Ovary (tissue), 7 donors: ENCODE measurements at regions not wholly inside any gene's neighbourhood (a gene's known extent, or its start where the extent isn't known, plus 50 kb on each side); places are given as distances from the start of the nearest gene placed in this dataset.

ENCODE experiments used
- DNase-seq, 5 donors: peaks; one replicate each; pipeline ENCODE4 v3.0.0-alpha.2; 2019 to 2020
- H3K27ac ChIP-seq, 2 donors: fragments of 200-600 bp; one replicate each; pipeline versions ENCODE4 v1.5.1 to v1.8.0; 2019 to 2022
- H3K27me3 ChIP-seq: fragments of 200-600 bp; one replicate; pipeline ENCODE4 v1.8.0; 2022
- H3K36me3 ChIP-seq: fragments of 200-600 bp; sonication (generic); one replicate; pipeline ENCODE4 v1.5.1; 2019
- H3K4me1 ChIP-seq: one replicate; pipeline ENCODE4 v1.8.1; 2013; ENCODE audit warnings: mild to moderate bottlenecking, moderate library complexity; ENCODE audit not compliant: insufficient read depth
- H3K4me3 ChIP-seq: fragments of 200-600 bp; sonication (generic); one replicate; pipeline ENCODE4 v1.5.1; 2017
- H3K9me3 ChIP-seq, 2 donors: fragments of 200-600 bp in 1 of 2; sonication (generic) in 1 of 2; one replicate each; pipeline versions ENCODE4 v1.5.1 to v1.8.1; 2013 to 2019; ENCODE audit warnings: mild to moderate bottlenecking in 1 of 2, moderate library complexity in 1 of 2
- EP300 ChIP-seq: sonication (generic); formaldehyde crosslinking; IDR thresholded peaks from one replicate; pipeline ENCODE4 v1.6.1; 2017; ENCODE audit warnings: antibody characterized with exemption
- POLR2A ChIP-seq: fragments of 450-650 bp; IDR thresholded peaks from one replicate; pipeline ENCODE4 v1.6.1; 2017; ENCODE audit warnings: antibody characterized with exemption, mild to moderate bottlenecking, moderate library complexity
- WGBS, 3 donors: extraction: QIAGEN DNeasy Blood & Tissue Kit in 1 of 3; methylation state at CpG; one replicate each; pipeline versions ENCODE4 v1.1.5 to v1.1.7; 2013 to 2017; 5-methylcytosine and 5-hydroxymethylcytosine counted together
- intact Hi-C, 4 donors: fragments of 100-400 bp; cut with DNase I; formaldehyde crosslinking; loops; one replicate each; pipeline versions ENCODE4 v1.11.0 to v1.15.1; 2022 to 2023
- TF ChIP-seq, protein P1 (sequence below), 3 donors: fragments of 450-650 bp in 2 of 3; fragments of 200-600 bp in 1 of 3; IDR thresholded peaks; one replicate each; pipeline versions ENCODE4 v1.5.1 to v1.8.0; 2016 to 2022; ENCODE audit warnings: antibody characterized with exemption in 3 of 3, mild to moderate bottlenecking in 1 of 3
- donor health status: DM: no; HTN: no; CAD: no; lungs with moderate emphysema.
- donor health status: DM: no; HTN: no; CAD: no.
- donor health status: Bipolar disorder and iron deficiency.
- donor health status: DM: no; HTN: no; CAD: no.
- donor health status: DM: yes; HTN: yes; CAD: no.

- no peaks in the 10 kb centered on the region for H3K9me3 ChIP-seq
- H3K4me1 ChIP-seq = peaks cover 2% of the 10 kb centered on the region
- H3K27ac ChIP-seq = no peak overlapping the region
- TF ChIP-seq POLR2A = no peak
- no peak overlapping the region for H3K4me3 ChIP-seq
- DNase-seq = no peak
- 91 to 95% (median 93%) methylated on average over 3 of the region's 3 CpGs for WGBS, 3 donors
- H3K27me3 ChIP-seq = no peaks in the 10 kb centered on the region
- no peaks in the 10 kb centered on the region for H3K36me3 ChIP-seq
- intact Hi-C loops = no loop called here
These were observed 411.4 kb upstream of the PDZRN3 start for GRCh38 chr3:74036102-74036501.

GRCh38 chr3:74033806-74034205 lies 409.1 kb upstream of the PDZRN3 start:
- WGBS, 3 donors = 44 to 52% (median 50%) methylated on average over 2 of the region's 2 CpGs
- no peak overlapping the region for H3K4me3 ChIP-seq
- TF ChIP-seq EP300 = no peak
- TF ChIP-seq, protein P1, sequence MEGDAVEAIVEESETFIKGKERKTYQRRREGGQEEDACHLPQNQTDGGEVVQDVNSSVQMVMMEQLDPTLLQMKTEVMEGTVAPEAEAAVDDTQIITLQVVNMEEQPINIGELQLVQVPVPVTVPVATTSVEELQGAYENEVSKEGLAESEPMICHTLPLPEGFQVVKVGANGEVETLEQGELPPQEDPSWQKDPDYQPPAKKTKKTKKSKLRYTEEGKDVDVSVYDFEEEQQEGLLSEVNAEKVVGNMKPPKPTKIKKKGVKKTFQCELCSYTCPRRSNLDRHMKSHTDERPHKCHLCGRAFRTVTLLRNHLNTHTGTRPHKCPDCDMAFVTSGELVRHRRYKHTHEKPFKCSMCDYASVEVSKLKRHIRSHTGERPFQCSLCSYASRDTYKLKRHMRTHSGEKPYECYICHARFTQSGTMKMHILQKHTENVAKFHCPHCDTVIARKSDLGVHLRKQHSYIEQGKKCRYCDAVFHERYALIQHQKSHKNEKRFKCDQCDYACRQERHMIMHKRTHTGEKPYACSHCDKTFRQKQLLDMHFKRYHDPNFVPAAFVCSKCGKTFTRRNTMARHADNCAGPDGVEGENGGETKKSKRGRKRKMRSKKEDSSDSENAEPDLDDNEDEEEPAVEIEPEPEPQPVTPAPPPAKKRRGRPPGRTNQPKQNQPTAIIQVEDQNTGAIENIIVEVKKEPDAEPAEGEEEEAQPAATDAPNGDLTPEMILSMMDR (IDR thresholded peaks at IDR 0.05) = no peak
- TF ChIP-seq POLR2A = no peak

DNA sequence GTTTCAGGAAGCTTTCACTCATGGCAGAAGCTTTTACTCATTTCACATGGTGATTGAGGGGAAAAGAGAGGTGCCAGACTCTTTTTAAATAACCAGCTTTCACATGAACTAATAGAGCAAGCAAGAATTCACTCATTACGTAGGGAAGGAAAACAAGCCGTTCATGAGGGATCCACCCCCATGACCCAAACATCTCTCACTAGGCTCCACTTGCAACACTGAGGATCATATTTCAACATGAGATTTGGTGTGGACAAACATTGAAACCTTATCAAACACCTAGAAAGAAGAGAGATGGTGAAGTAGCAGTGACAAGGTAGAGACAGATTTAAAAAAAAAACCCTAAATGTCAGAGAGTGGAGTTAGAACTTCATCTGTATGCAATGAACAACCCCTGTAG lies 408.6 kb upstream of the PDZRN3 start:
- no peaks in the 10 kb centered on the region for H3K36me3 ChIP-seq
- DNase-seq = no peak
- no peaks in the 10 kb centered on the region for H3K9me3 ChIP-seq
- H3K27me3 ChIP-seq = no peaks in the 10 kb centered on the region
- no peak overlapping the region for H3K27ac ChIP-seq
- 28 to 33% (median 31%) methylated on average over 2 of the region's 2 CpGs for WGBS, 3 donors
- H3K4me3 ChIP-seq = no peak overlapping the region
- intact Hi-C loops = no loop called here
- H3K4me1 ChIP-seq = no peaks in the 10 kb centered on the region
- TF ChIP-seq EP300 (no peak), POLR2A (no peak)
- TF ChIP-seq, protein P1 (IDR thresholded peaks at IDR 0.05) = no peak

More at GRCh38 chr3:74033806-74034205, 409.1 kb upstream of the PDZRN3 start:
- H3K9me3 ChIP-seq = no peaks in the 10 kb centered on the region
- H3K27ac ChIP-seq = no peak overlapping the region
- no peaks in the 10 kb centered on the region for H3K27me3 ChIP-seq
- intact Hi-C loops = no loop called here
- no peaks in the 10 kb centered on the region for H3K4me1 ChIP-seq
- H3K36me3 ChIP-seq = no peaks in the 10 kb centered on the region
- no peak for DNase-seq

- 36 to 57% (median 50%) methylated on average over 7 of the region's 7 CpGs for WGBS, 3 donors
- intact Hi-C loops = no loop called here
These were observed 402.4 kb upstream of the PDZRN3 start for GRCh38 chr3:74027121-74027520.

GRCh38 chr3:74023395-74023794 lies 398.7 kb upstream of the PDZRN3 start:
- TF ChIP-seq POLR2A (no peak), EP300 (no peak)
- TF ChIP-seq, protein P1 (IDR thresholded peaks at IDR 0.05) = no peak
- WGBS, 3 donors = 95 to 98% (median 98%) methylated on average over 2 of the region's 2 CpGs
- no peaks in the 10 kb centered on the region for H3K36me3 ChIP-seq
- no peaks in the 10 kb centered on the region for H3K27me3 ChIP-seq
- no peaks in the 10 kb centered on the region for H3K9me3 ChIP-seq
- intact Hi-C loops = no loop called here
- no peak overlapping the region for H3K4me3 ChIP-seq
- no peaks in the 10 kb centered on the region for H3K4me1 ChIP-seq
- H3K27ac ChIP-seq = no peak overlapping the region
- DNase-seq = no peak

More at GRCh38 chr3:74027121-74027520, 402.4 kb upstream of the PDZRN3 start:
- TF ChIP-seq, protein P1 (IDR thresholded peaks at IDR 0.05) = no peak
- TF ChIP-seq EP300 (no peak), POLR2A (no peak)
- H3K4me3 ChIP-seq = no peak overlapping the region
- H3K27ac ChIP-seq = no peak overlapping the region
- H3K4me1 ChIP-seq = no peaks in the 10 kb centered on the region
- no peaks in the 10 kb centered on the region for H3K36me3 ChIP-seq
- no peak for DNase-seq
- no peaks in the 10 kb centered on the region for H3K9me3 ChIP-seq
- no peaks in the 10 kb centered on the region for H3K27me3 ChIP-seq
